GM19463 (cell line): ENCODE measurements at regions not wholly inside any gene's neighbourhood (a gene's known extent, or its start where the extent isn't known, plus 50 kb on each side); places are given as distances from the start of the nearest gene placed in this dataset.
"Not testable (repeated sequence)": the region's sequence is repeated elsewhere in the genome, so short reads cannot be mapped to it uniquely, and the experiment has no call there.

ENCODE experiments used
- ATAC-seq: cut with Tn5 transposase; IDR thresholded peaks from one replicate; pipeline ENCODE4 v1.9.1; 2021; ENCODE audit warnings: mild to moderate bottlenecking, moderate library complexity; ENCODE audit not compliant: unreplicated experiment

DNA sequence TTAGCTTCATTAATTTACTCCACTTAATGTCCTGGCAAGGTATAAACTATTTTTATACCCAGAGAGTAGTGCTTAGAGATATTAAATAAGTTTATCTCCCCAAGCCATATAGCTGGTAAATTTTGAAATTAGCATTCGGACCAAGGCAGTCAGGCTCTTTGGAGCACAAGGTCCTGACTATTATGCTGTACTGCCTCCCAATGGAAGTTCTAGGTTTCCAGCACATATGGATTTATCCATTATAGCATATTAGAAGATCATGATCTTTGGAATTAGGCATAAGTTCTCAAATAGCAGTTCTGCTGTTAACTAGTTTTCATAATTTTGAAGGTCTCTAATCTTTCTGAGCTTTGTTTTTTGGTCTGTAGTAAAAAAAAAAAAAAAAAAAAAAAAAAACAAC is 835.3 kb upstream of the EPHA7 start:
- ATAC-seq, result no peak

DNA sequence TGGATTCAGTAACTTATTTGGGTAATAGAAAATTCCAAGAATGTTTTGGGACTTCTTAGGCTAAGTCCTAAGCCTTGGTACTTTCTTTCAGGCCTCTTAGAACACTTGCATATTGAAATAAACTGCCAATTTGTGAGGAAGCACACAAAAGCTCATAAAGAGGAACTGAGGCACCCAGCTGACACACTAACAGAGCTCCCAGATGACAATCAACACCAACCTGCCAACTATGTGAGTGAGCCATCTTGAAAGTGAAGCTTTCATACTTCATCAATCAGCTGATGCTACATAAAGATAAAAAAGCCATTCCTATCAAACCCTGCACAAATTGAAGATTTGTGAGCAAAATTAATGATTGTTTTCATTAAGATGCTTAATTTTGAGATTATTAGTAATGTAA is 832.5 kb upstream of the EPHA7 start:
- no peak for ATAC-seq

DNA sequence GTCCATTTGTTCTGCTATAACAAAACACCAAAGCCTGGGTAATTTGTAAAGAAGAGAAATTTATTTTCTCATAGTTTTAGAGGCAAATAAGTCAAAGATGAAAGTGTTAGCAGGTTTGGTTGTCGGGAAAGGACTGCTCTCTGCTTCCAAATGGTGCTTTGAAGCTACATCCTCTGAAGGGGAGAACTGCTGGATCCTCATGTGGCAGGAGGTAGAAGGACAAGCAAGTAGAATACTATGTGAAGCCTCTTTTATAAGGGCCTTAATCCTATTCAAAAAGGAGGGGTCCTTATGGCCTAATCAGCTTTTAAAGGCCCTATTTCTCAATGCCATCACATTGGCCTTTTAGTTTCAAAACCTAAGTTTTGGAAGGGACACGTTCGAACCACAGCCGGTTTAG is 826.0 kb upstream of the EPHA7 start:
- no peak for ATAC-seq

DNA sequence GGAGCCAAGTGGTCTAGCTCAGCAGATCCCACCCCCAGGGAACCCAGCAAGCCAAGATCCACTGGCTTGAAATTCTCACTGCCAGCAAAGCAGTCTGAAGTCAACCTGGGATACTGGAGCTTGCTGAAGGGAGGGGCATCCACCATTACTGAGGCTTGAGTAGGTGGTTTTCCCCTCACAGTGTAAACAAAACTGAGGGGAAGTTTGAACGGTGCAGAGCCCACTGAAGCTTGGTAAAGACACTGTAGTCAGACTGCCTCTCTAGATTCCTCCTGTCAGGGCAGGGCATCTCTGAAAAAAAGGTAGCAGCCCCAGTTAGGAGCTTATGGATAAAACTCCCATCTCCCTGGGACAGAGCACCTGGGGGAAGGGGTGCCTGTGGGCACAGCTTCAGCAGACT is 819.5 kb upstream of the EPHA7 start:
- ATAC-seq, result no peak

DNA sequence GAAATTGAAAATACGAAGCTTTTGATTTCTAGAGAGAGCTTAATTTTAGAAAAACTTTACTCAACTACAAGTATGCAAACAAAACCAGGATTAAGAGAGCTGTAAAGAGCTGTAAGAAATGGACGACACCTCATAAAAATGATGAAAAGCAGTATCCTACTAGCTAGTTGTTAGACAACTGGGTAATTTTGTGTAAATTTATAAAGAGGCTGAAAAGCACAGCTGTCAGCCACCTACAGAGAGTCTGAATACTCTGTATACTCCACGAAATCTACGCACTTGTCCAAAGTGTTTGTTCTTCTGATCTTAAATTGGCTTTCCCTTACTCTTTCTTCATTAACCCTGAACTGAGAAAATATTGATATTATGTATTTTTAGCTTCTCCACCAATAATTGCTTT is 808.4 kb upstream of the EPHA7 start:
- no peak for ATAC-seq

DNA sequence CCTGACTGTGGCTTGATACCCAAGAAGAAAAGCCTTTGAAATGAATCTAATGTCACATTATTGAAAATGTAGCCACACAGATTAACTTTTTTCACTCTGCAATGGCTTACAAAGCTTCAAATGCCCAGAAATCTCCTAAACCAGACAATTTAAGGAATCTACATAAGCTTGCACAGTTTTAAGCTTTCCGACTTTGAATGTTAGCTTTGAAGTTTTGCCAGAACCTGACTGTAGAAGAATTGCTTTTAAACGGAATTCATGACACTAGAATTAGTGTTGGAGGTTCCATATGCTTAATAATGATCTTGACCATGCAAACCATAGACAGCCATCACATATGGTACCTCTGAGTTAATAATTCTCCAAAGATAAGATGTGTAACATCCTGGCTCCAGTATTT is 798.5 kb upstream of the EPHA7 start:
- no peak for ATAC-seq

DNA sequence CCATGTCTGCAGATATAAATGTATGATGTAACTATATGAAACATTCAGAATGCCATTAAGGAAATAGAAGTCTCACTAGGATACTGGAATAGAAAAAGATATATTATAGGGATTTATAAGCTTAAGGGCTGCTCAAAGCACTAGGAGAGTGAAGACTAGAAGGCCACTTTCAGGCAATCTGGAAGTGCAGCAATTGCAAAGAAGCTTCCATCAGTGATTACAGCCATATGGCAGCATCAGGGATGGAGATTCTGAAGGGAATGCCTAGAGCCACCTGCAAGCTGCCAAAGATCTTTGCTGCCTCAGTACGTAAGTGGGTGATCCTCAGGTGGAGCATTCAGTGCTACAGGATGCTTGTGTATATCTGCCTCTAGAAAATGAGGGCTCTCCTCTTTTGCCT is 796.2 kb upstream of the EPHA7 start:
- ATAC-seq, result no peak

DNA sequence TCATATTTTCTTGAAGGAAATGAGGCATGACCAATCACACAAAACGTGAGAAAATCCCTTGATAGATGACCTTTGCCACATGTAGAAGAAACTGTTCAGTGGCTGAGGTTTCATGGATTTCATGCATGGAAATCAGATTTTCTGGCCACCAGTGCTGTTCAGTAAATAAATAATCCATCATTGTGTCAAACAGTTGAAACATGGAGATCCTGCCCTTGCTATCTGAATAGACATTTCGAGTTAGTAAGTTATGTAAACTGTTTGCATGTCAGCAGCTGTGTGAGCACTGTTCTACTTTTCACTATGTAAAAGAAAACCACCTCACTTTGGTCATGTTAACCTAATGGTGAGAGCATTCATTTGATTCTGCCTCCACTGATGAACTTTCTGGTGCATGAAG is 793.9 kb upstream of the EPHA7 start:
- ATAC-seq, result no peak

DNA sequence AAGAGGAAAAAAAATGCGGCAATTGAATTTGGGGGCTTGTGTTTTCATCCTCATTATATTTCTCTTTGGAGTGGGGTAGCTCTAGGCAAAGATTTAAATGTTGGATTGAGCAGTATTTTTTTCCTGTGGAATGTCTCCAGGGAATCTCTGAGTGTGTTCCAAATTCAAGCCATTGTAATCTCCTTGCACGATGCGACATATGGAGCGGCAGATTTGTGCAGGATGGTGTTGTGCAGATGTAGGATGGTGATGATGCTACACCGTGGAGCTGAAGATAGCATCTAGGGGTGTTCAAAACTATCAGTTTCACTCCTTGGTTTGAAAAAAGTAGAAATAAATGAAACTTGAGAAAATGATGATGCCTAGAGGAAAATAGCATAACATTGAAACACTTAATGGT is 777.5 kb upstream of the EPHA7 start:
- ATAC-seq, result no peak

DNA sequence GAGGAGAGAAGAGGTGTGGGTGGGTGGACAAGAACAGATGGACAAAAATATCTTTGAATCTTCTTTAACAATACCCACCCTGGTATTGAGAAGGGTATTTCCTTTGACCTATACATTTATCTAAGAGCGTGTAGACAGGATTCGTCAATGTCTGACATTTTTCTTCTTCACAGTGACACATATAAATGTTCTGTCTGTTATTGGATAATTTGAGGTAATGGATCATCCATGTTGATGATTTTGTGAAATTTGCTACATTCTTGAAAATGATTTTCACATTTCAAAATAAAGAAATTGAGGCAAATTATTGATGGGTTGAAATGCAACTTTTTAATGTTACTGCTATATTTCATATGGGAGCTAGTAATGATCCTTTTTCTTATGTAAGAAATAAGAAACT is 770.7 kb upstream of the EPHA7 start:
- no peak for ATAC-seq

DNA sequence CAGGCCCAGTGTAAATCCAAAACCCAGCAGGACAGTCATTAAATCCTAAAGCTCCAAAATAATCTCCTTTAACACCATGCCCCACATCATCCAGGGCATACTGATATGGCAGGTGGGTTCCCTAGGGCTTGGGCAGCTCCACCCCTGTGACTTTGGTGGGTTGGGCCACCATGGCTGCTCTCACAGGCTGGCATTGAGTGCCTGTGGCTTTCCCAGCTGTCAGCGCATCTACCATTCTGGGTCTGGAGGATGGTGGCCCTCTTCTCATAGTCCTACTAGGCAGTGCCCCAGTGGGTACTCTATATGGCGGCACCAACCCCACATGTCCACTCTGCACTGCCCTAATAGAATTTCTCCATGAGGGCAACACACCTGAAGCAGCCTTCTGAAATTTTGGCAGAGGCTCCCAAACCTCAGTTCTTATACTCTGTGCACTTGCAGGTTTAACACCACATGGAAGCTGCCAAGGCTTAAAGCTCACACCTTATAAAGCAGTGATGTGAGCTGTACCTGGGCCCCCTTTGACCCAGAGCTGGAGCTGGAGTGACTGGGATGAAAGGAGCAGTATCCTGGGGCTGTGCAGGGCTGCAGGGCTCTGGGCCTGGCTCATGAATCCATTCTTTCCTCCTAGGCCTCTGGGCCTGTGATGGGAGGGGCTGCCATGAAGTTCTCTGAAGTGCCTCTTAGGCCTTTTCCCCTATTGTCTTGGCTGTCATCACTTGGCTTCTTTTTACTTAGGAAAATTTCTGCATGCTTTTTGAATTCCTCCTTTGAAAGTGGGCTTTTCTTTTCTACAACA is 765.5 kb upstream of the EPHA7 start:
- no peak for ATAC-seq

DNA sequence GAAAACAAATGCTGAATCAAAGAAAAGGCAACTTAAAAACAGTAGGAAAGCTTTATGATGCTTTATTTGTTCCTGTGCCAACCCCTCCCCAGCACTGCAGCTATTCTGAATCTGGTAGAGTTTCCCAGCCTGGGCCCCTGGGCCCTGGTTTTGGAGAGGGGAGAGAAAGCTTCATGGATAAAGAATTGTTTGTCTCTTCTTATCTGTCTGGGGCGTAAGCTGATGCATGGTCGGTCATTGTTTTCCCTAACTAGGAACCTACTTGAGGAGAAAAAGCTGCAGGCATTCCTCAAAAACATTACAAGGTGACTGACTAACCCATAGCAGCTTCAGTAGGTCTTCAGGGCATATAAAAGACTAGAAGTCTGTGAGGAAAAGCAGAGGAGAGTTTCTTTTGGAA is 758.1 kb upstream of the EPHA7 start:
- no peak for ATAC-seq

DNA sequence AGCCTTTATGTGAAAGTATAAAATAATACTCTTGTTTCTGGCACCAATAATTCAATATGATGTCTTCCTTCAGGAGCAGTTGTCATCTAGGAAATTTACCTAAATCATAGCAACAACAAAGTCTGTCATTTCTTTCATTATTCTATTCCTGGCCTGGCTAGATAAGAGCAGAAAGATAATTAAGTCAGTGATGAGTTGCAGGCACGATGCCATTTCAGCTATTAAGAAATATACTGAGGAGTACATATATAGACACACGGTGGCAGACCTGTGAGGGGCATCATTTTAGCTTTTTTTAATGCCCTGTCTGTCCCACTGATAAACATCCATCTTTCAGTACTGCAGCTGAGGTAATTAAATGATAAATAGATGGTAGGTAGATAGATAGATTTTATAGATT is 756.1 kb upstream of the EPHA7 start:
- no peak for ATAC-seq

DNA sequence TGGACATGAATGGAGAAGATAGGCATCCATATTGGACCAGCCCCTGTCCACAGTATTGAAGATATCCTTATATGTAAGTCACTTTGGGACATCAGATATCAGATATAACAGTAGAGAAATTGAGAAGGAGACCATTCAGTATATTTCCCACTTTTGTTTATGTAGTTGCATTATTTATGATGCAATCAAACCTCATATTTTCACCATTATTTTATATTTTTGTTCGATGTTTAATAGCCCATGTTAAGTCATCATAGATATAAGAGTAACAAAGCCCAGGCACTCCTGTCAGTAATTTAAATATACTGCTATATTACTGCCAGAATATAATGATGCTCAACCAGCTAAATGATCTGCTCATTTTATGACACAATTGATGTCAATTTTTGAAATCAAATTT is 744.5 kb upstream of the EPHA7 start:
- no peak for ATAC-seq

DNA sequence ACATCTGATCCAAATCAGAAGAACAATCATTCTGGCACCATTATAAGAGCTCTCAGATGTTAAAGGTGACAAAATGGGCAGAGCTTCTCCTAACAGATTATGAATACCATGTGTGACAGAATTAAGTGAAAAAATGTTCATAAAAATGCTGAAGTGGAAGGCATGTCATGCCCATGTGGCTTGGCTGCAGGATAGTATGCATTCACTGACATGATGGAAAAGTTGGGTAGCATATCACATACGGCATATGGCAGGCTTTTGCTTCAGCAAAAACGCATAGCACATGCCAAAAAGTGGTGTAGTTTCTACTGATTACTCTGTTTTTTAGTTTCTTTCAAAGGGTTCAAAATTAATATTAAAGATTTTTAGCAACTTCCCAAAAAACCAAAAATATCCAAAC is 731.5 kb upstream of the EPHA7 start:
- ATAC-seq, result no peak

DNA sequence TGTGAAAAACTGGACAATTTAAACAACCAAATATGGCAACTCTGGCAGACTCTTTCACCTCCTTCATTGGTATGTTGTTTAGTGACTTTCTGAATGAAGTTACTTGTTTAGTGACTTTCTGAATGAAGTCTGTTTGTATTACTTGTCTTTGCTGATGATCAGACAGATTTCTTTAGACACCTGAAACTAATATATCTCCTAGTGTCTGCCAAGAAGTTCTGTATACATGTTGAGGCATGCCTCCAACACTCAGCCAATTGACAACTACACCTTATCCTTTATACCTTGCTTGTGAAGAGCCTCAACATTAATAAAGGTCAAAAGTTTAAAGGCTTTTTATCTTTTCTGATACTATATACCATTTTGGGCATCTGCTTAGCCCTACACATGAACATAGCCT is 725.4 kb upstream of the EPHA7 start:
- ATAC-seq, result no peak

DNA sequence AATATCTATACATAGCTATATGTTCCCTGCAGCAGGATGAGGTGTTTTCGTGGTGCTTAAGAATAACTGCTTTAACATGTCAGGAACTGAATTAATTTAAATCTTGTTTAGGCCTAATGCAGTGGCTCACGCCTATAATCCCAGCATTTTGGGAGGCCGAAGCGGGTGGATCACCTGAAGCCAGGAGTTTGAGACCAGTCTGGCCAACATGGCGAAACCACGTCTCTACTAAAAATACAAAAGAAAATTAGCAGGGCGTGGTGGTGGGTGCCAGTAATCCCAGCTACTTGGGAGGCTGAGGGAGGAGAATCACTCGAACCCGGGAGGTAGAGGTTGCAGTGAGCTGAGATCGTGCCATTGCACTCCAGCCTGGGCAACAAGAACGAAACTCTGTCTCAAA is 717.8 kb upstream of the EPHA7 start:
- ATAC-seq, result not testable (repeated sequence)

DNA sequence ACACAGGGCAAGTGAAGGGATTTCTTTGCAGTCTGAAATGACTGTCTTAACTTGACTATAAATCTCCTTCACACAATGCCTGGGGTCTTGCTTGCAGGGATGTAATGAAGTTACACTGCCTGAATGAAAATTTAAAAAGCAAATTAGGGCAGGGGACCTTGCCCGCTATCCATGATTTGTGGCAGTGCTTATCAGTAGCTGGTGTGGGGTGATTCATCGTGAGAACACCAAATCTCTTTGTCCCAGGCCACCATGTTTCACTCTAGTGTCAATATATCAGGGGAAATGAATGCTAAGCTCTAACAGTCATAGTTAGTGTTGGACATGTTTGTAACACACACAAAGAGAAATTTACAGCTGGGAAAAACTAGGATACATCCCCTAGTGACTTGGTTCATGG is 713.7 kb upstream of the EPHA7 start:
- ATAC-seq, result no peak

DNA sequence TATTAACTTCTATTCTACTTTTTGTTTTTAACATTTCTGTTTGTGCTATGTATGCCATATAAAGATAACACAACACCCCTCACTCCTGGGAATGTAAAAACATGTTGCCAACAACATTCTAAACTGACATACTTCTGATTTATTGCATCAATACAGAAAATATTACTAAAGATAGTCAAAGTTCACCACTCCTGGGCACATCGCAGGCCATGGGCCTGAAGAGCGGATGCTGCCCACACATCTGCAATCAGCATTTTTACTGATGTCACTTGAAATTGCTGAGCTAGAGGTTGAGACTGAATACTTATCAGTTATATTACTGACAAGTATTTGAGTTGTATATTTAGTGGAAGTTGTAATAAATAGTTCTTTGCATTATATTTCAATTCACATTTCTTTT is 711.9 kb upstream of the EPHA7 start:
- ATAC-seq, result no peak

DNA sequence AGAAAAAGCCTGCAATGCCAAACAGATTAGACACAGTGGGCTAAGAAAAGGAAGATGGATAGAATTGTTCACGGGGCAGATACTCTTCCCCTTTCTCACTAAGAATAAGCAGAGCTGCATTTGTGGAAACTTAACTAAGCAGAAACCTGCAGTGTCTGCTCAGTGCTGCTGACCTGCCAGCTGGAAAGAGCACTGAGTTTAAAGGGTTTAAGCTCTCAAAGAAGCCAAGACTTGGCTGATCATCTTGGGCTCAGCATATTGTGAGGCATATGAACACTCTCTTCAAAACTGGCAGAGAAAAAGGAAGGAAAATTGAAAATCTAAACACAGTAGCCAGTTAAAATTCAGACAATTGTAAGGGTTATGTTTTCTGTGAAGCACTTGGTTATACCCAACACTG is 711.1 kb upstream of the EPHA7 start:
- no peak for ATAC-seq

DNA sequence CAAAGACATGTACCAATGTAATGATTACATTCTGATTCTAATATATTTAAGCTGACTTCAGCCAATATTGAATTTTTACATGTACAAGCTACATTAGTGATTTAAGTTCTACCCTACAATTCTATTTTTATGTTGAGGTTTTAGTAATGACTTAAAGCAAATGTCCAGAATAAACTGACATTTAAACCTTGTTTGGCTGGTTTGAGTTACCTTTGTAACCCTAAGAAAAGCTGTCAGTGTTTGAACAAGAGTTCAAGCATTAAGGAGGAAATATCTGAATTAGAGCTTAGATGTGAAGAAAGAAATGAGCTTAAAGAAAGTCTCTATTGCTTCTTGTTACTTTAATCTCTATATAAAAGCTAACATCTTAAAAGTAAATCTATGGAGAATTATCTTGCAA is 710.6 kb upstream of the EPHA7 start:
- ATAC-seq, result no peak

DNA sequence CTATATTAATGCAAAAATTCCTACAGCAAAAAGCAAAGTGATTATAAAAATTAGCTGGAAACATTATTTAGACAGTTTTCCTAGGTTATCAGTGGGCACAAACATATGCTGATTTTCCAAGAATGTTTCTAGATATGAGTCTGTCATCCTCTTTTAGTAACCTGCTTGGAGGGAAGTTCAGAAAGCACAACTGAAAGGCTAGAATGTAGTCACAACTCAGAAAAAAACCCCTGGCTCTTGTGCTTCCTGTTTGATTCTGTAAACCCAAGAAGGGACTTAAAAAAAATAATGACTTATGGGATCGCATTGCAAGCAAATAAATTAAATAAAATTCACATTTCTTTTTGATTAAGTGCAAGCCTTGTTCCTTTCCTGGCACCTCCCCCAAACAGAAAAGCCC is 708.4 kb upstream of the EPHA7 start:
- ATAC-seq, result no peak

DNA sequence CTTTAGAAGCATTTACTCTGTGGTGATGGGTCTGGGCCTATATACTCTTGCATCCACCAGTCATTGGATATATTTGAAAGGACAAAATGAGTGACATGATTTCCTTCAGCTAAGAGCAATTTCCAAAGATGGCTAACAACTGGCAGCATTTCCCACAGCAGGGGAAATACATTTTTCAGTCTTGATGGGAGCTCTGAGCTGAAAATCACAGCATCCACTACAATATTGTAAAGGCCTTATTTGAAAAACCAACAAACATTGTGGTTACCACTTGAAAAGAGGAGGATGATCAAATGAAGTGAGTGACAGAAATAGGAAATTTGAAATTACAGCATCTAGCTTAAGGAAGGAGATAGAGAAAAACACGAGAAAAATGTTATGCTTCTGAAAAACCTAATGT is 705.0 kb upstream of the EPHA7 start:
- no peak for ATAC-seq
